Fibroblast of lung (primary cell): ENCODE measurements at regions not wholly inside any gene's neighbourhood (a gene's known extent, or its start where the extent isn't known, plus 50 kb on each side); places are given as distances from the start of the nearest gene placed in this dataset.

Experiments used
- EZH2 ChIP-seq: IDR thresholded peaks from 2 replicates; pipeline ENCODE4 v1.5.1; 2012; ENCODE audit warnings: low read length, control low read depth, mild to moderate bottlenecking; ENCODE audit errors: missing control alignments
- TF ChIP-seq, protein P1 (sequence below), 2 donors: IDR thresholded peaks in 1 of 2; conservative IDR thresholded peaks in 1 of 2; 1 replicate in 1 of 2; 2 replicates in 1 of 2; pipeline ENCODE4 v1.5.1; 2011 to 2012; ENCODE audit warnings: low read length in 2 of 2, control low read depth in 1 of 2, inconsistent platforms in 1 of 2, low read depth in 1 of 2, mild to moderate bottlenecking in 1 of 2

DNA sequence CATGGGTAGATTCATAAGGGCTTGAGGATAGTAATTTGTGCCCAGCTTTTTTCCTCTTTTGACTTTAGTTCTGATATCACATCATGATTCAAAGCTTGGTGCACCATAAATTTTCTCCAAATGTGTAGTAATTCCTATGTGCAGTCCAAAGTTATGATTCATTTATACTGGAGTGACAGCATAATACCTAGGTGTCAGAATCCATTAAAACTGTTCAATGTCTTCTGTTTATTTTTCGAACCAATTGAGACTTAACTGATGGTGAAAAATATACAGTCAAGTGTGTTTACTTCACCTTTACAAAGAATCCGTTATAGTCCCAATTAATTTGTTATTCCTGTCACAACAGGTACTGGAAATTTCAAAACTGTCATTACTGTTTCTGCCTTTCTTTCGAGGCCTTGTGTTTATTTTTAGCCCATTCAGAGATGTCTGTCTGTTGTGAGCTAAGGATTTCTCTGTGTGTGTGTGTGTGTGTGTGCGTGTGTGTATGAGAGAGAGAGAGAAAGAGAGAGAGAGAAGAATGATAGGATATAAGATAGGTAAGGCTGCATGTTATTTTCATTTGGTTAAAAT is 389.7 kb upstream of the ATP5MC3 start:
- TF ChIP-seq, protein P1, sequence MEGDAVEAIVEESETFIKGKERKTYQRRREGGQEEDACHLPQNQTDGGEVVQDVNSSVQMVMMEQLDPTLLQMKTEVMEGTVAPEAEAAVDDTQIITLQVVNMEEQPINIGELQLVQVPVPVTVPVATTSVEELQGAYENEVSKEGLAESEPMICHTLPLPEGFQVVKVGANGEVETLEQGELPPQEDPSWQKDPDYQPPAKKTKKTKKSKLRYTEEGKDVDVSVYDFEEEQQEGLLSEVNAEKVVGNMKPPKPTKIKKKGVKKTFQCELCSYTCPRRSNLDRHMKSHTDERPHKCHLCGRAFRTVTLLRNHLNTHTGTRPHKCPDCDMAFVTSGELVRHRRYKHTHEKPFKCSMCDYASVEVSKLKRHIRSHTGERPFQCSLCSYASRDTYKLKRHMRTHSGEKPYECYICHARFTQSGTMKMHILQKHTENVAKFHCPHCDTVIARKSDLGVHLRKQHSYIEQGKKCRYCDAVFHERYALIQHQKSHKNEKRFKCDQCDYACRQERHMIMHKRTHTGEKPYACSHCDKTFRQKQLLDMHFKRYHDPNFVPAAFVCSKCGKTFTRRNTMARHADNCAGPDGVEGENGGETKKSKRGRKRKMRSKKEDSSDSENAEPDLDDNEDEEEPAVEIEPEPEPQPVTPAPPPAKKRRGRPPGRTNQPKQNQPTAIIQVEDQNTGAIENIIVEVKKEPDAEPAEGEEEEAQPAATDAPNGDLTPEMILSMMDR (conservative IDR thresholded peaks at IDR 0.05 in 1 of 2, IDR thresholded peaks at IDR 0.05 in 1 of 2; ENCODE audit: low read depth in 1 of 2, low read length in 2 of 2), result no peak
- TF ChIP-seq EZH2, result no peak
